GM19324 (cell line): ENCODE measurements at regions not wholly inside any gene's neighbourhood (a gene's known extent, or its start where the extent isn't known, plus 50 kb on each side); places are given as distances from the start of the nearest gene placed in this dataset.

Source experiments
- ATAC-seq: cut with Tn5 transposase; IDR thresholded peaks from one replicate; pipeline ENCODE4 v1.9.1; 2021; ENCODE audit warnings: mild to moderate bottlenecking, moderate library complexity; ENCODE audit not compliant: unreplicated experiment, low FRiP score

DNA sequence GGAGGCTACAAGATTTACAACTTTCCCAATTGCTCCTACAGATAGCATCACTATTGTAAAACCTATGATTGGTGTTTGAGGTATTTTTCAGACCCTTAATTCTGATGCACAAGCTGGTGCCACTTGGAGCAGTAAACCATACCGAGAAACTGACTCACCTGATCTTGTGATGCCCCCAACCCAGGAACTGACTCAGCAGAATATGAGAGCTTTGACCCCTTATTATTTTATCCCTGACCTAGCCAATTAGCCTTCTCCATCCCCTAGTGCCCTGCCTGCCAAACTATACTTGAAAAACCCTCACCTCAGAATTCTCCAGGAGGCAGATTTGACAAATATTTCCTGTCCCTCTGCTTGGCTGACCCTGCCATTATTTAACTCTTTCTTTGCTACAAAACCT is 585.9 kb upstream of the GHITM start:
- ATAC-seq = no peak

DNA sequence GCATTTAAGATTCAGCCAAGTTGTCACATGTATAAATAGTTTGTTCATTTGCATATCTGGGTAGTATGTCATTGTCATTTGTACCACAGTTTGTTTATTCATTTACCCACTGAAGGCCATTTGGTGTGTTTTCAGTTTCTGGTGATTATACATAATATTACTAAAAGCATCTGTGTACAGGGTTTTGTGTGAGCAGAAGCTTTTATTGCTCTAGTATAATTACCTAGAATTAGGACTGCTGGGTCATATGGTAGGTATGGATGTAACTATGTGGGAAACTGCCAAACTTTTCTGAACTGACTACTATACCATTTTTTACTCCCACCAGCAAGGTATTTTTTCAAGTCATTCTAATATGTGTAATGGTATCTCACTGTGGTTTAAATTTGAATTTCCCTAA is 584.0 kb upstream of the GHITM start:
- peak; percentile 59 for ATAC-seq

DNA sequence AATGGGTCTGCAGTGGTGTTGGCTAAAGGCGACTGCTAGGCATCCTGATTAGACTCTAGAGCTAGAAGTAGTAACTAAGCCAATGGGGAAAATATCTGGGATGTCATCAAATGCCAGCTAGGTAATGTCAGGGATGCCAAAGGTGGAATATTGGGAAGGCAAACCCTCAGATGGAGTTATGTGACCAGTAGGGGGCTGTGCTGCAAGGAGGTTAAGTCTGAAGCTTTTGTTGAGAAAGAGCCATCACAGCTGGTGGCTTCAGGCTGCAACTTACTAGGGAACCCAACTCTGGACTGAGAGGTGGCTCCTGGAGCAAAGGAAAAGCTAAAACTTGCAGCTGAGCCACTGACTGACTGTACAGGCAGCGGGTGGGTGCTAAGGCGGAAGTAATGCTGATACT is 576.9 kb upstream of the GHITM start:
- no peak for ATAC-seq

DNA sequence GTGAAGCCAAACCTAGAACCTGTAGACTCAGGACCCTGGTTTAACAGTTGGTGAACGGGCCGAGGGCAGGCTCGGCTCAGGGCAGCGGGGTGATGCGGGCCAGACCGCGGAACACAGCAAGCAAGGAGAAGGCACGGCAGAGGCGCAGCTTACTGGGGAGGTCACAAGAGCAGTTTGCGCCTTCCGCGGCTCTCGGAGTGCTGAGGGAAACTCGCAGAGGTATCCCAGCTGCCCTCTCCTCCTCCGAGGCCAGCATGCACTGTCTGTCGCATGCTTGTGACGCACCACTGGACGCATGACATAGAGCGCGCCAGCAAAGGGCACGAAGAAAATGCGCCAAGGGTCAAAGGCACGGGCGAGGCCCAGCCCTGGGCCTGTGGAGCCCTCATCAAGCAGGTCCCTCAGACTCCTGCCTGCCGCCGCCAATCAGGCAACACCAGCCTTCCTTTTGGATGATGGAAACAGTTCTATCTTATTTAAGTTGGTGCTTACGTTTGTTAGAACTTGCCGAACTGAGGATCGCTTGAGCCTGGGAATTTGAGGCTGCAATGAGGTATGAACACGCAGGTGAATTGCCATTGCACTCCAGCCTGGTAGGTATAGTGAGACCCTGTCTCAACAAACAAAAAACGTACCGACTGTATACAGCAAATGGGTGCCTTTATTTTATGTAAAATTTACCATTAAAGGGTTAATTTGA is 574.3 kb upstream of the GHITM start:
- ATAC-seq = no peak

DNA sequence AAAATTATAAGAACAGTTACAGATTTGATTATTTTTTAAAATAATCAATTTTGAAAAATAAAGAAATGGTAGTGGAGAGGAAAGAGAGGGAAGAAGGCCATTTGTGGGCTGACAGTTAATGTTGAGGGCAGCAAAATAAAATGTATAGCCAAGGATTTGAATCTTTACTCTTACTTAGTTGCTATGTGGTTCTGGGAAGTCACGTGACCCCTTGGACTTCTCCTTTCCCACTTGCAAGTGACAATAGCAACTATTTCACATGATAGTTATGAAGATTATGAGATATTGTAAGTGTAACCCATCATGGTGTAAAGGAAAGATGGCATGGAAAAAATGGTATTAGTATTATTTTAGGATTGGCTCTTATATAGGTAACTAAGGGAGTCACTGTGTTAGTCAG is 567.3 kb upstream of the GHITM start:
- no peak for ATAC-seq

DNA sequence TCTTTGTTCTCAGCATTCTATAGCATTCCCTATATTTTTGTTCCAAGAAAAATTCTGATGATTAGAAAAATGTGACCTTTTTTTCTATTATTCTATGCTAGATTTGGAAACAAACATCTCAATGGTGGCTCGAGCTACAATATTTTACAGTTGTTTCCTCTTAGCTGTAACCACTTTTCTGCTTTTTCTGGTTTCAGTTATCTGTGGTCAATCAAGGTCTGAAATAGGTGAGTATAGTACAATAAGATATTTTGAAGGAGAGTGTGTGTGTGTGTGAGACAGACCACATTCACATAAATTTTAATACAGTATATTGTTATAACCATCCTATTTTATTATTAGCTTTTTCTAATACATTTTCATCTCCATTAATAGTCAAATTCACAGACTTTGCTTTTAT is 564.5 kb upstream of the GHITM start:
- no peak for ATAC-seq

DNA sequence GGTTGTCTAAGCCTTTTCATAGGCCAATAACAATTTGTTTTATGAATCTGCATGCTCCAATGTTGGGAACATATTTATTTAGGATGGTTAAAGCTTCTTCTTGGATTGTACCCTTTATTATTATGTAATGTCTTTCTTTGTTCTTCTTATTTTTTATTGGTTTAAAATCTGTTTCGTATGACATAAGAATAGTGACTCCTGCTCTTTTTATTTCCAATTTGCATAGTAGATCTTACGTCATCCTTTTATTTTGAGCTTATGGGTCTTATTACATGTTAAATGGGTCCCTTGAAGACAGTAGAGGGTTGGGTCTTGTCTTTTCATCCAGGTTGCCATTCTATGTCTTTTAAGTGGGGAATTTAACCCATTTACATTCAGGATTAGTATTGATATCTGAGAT is 561.9 kb upstream of the GHITM start:
- ATAC-seq = no peak

DNA sequence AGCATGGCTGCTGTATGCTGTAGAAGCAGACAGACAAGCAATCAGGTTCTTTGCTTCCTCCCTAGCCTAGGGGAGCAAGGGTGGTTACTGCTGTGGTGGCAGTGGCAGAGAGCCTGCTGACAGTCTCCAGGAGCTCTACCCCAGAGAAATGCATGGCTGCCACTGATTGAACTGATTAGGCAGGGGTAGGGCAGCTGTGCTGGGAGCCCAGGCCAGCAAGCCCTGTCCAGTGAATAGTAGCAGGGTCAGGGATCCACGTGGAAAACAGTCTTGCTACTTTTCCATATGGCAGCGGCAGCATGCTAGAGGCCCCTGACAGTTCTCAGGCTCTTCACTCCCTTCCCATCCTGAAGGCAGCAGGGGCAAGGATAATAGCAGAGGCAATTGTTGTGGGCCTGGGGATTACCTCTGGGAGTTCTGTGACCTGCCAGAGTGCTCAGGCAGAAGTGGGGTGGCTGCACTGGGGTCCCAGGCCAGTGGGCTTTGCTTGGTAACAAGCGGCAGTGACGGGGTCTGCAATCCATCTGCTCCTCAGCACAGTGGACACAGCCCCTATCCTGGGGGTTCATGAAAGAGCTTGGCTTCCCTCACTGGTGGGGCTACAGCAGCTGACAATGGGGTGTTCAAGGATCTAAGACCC is 558.8 kb upstream of the GHITM start:
- ATAC-seq = no peak

DNA sequence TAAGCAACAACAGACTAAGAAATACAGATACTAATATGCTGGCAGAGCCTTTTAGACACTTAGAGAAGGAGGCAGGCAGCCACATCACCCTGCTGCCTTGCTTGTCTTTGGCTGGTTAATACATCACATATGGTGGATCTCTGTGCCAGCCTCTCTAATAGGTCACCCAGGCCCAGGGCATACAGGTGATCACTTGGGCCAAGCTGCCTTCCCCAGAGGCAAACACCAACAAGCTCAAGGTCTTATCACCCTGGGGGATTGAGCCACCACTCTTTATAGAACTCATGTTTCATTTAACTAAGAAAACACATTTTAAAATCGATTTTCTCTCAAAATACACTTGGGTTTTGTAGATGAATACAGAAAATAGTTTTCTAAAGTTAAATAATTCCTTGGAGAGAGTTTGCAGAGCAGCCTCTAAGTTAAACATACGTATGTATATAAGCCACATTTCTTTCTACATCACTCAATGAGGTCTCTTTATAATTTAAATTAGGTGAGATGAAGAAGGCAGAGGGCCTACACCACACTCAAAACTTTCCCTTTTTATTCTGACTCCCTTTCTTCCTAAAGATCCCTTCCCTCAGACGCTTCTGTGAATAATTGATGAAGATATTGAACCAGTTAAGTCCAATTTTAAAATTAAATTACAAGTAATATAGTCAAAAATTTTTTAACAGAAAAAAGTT is 556.8 kb upstream of the GHITM start:
- ATAC-seq = no peak

DNA sequence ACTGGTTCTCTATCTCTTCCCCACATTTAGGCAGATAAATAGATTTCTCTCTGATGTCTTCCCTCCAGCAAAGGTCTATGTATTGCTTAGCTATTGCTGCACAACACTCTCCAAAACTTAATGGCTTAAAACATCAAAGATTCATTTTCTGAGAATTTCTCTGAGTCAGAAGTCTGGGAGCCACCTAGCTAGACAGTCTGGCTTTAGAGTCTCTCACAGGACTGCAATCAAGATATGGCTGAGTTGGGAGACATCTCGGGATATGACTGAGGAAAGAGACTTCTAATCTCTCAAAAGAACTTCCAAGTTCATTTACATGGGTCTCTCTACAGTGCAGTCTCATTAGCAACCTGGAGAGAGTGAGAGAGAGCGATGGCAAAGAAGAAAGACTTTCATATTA is 553.6 kb upstream of the GHITM start:
- ATAC-seq = no peak

DNA sequence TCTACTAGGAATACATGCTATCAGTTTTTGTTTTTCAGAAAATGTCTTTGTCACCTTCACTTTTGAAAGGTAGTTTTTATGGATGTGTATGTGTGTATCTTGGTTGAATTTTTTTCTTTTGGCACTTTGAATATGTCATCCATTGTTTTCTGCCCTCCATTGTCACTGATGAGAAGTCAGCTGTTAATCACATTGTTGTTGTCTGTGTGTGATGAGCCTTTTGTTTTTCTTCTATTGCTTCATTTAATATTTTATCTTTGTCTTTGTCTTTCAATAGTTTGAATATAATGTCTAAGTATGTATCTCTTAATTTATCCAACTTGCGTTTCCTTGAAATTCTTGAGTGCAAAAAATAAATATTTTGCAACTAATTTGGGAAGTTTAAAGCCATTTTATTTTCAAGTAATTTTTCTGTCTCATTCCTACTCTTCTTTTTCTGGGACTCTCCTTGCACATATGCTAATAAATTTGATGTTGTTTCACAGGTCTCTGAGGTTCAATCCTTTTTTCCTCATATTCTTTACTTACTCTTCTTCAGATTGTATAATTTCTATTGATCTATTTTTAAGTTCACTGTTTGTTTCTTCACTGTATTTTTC is 546.9 kb upstream of the GHITM start:
- no peak for ATAC-seq

DNA sequence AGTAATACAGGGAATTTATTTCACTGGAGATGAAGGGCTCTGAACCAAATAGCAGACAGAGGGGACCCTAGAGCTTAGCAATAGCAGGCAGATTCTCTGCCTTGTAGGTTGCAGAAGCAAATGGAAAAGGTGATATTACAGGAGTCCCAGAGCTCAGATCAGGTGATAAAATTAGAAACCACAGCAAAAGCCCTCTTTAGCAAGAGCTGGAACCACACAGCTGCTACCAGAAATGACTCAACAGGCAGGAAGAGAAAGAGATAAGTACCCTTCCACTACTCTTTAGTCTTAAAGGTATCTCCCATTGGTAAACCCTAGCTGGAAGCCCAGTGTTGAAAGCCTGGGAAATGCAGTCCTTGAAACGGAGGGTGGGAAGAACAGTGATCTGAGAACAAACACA is 535.6 kb upstream of the GHITM start:
- peak; percentile 78 for ATAC-seq

DNA sequence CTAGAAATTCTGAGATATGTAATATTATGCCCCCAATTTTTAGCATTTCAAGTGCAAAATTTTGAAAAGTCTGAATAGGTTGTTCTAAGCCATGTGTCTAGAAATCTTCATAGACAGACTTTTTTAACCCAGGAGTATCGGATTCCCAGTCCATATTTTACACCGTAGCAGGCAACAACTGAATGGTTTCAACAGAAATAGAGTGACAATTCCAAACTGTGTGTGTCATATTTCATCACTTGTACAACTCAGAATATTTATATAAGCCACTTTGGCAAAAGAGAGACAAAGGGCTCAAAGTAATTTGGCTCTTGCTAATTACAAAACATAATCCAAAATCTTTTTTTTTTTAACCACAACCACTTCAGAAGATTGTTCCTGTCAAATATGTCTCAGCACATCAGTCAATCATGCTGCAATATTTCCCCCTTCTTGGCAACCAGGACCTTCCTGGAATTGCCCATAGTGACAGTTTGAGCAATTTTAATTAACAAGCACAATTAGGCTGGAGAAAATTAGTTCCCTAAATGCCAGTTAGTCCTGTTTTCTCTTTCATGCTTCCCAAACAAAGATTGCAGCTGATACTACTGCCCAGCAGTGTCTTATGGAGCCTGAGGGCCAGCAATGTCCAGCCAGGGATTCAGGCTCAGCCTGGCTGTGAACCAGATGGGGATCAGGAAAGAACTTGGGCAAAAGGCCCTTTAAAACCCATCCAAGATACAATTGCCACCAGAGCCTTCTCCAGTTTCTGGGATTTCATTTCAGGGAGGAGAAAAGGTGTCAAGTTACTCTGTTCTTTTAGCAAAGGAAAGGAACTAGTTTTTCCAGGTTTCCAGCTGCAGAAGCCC is 533.3 kb upstream of the GHITM start:
- no peak for ATAC-seq

DNA sequence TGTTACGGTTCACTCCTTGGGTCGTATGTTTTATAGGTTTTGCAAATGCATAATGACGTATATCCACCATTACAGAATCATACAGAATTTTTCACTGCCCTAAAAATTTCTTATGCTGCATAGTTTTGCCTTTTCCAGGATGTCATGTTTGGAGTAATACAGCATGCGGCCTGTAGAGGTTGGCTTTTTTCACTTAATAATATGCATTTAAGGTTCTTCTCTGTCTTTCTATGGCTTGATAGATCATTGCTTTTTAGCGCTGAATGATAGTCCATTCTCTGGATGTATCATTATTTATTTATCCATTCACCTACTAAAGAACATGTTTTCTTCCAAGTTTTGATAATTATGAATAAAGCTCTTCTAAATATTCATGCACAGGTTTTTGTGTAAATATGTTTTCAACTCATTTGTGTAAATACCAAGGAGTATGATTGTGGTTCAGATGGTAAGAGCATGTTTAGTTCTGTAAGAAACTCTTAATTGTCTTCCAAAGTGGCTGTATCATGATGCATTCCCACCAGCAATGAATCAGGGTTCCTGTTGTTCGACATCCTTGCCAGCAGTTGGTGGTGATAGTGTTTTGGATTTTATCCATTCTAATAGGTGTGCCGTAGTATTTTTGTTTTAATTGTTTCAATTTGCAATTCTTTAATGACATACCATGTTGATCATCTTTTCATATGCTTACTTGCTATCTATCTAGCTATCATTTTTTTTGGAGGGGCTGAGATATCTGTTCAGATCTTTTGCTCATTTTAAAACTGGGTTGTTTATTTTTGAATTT is 531.2 kb upstream of the GHITM start:
- ATAC-seq = no peak

DNA sequence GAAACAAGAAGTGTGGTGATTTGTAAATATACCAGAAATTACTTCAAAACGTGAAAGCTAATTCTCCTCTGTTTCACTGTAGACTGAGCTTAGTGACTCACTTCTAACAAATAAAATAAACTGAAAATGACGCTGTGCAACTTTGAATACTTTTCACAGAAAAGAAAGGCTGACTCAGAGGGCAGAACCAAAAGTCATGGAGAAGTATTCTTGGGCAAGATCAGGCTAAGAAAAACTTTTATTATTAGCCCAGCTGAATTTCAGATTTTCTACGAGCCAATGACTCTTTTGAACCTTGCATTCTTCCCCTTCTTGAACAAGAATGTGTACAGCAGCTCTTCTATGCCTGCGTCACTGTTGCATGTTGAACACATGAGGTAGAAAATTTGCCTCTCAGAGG is 527.3 kb upstream of the GHITM start:
- no peak for ATAC-seq

DNA sequence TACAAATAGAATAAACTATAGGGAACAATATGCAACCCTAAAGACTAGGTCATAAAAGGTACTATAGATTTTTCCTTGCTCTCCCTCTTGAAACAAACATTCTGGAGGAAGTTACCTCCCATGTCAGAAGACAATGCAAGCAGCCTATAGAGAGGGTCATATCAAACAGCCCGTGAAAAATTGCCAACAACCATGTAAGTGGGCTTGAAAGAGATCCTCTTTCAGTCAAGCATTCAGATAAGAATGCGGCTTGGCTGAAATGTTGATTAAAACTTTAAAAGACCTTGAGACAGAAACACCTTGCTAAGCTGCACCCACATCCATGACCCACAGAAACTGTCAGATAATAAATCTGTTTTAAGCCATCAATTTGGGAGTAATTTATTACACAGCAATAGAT is 526.6 kb upstream of the GHITM start:
- no peak for ATAC-seq

DNA sequence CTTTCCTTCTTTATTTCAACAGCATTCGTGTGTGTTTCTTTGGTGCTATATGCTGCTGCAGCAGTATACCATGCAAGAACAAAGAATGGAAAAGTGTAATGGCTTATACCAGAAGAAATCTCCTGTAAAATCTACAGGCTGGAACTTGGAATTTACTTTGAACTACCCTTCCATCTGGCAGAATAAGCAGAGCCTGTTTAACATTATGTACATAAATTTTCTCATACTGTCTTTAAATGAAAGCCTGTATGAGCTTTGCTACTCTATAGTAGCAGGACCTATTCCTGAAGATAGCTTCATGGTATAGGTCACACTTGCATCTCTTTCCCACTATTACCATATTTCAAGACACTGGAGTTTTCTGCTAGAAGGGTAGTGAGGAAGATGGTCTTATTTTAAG is 522.1 kb upstream of the GHITM start:
- no peak for ATAC-seq

DNA sequence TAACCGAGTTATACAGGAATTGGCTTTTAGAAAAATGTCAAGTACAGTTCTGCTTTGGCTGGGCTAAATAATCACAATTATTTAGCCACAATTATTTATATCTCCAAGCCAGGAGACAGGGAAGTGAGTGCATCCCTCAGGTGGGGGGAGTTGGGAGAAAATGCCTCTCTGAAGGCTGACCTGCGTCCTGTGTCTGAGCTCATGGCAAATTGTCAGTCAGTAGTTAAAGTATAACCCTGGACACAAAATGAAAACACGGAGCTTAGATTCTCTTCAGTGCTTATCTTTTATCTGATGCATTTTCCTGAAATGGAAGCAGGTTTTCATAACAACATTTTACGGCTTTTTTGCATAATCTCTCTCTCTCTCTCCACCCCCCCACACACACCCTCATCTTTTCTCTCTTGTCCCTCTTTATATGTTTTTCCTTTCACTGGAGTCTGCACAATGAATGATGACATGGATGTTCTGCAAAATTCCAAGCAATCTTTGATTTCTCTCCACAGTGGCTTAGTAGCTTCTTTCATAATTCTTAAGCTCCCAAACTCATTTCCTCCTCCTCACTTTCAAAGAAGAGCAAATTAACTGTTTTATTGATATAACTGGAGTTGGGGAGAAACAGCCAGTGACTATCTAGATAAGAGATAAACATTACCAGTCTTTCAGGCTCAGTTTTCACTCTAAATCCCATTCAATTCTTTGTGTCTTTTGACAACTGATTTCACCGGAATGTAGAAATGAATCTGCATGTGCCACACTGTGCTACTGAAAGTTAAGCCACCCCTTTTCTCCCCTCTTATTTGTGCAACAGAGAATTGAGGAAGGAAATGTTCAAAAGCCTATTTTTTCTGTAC is 521.4 kb upstream of the GHITM start:
- ATAC-seq = no peak

DNA sequence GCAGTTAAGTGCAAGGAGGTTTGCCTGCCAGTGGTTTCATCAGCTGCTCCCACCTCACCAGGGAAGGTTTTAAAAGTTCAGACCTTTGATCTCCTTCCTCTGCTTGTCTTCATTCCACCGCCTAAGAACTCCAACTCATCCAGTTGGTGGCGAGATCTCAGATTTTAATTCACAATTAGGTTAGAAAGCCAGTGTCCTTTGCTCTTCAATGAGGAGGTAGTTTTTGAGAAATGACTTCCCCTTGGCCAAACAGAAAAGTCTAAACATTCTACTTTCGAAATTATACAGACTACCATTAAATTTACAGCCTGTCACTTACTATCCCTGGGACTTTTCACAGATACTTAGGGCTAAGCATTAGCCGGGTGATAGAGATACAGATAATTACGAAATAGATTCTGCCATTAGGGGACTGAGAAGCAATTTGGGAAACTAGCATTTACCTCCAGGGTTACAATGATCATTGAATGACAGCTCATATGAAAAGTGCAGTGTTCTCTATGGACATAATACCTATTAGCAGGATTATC is 513.4 kb upstream of the GHITM start:
- no peak for ATAC-seq
